NT2/D1 (cell line): ENCODE measurements at regions not wholly inside any gene's neighbourhood (a gene's known extent, or its start where the extent isn't known, plus 50 kb on each side); places are given as distances from the start of the nearest gene placed in this dataset.

Experiments
- SUZ12 ChIP-seq: IDR thresholded peaks from 2 replicates; pipeline ENCODE4 v1.6.1; 2011; ENCODE audit not compliant: insufficient read length, insufficient read depth; ENCODE audit errors: extremely low read depth
- ZNF274 ChIP-seq: IDR thresholded peaks from 2 replicates; pipeline ENCODE4 v1.6.1; 2011; ENCODE audit warnings: mild to moderate bottlenecking, low read depth, low read length

GRCh38 chr7:116429986-116430619 is 69.4 kb upstream of the CAV2 start:
- no peak for TF ChIP-seq ZNF274
- TF ChIP-seq SUZ12: no peak
